Gastrocnemius medialis (tissue), 4 donors: ENCODE measurements at regions not wholly inside any gene's neighbourhood (a gene's known extent, or its start where the extent isn't known, plus 50 kb on each side); places are given as distances from the start of the nearest gene placed in this dataset.

ENCODE experiments used
- CTCF ChIP-seq, 5 experiments: fragments of 450-650 bp in 3 of 5; fragments of 200-600 bp in 2 of 5; sonication (generic) in 2 of 5; IDR thresholded peaks in 4 of 5; conservative IDR thresholded peaks in 1 of 5; 1 replicate in 4 of 5; 2 replicates in 1 of 5; pipeline ENCODE4 v1.5.1; 2016 to 2019; ENCODE audit warnings: antibody characterized with exemption in 5 of 5, mild to moderate bottlenecking in 3 of 5, moderate library complexity in 3 of 5
- POLR2A ChIP-seq, 2 donors: fragments of 450-650 bp; IDR thresholded peaks; one replicate each; pipeline ENCODE4 v1.6.1; 2017; ENCODE audit warnings: antibody characterized with exemption in 2 of 2, mild to moderate bottlenecking in 2 of 2, moderate library complexity in 2 of 2

- TF ChIP-seq CTCF (IDR thresholded peaks at IDR 0.05 in 4 of 5, conservative IDR thresholded peaks at IDR 0.05 in 1 of 5): no peak
- TF ChIP-seq POLR2A (IDR thresholded peaks at IDR 0.05): no peak
These were observed 128.1 kb downstream of the GADD45G start for GRCh38 chr9:89732939-89733324.
